ENCODE measurements at regions not wholly inside any gene's neighbourhood (a gene's known extent, or its start where the extent isn't known, plus 50 kb on each side); places are given as distances from the start of the nearest gene placed in this dataset.
A peak's percentile ranks its signal among the peaks of the same experiment; 100 is the strongest.
"Not testable (repeated sequence)": the region's sequence is repeated elsewhere in the genome, so short reads cannot be mapped to it uniquely, and the experiment has no call there.

DNA sequence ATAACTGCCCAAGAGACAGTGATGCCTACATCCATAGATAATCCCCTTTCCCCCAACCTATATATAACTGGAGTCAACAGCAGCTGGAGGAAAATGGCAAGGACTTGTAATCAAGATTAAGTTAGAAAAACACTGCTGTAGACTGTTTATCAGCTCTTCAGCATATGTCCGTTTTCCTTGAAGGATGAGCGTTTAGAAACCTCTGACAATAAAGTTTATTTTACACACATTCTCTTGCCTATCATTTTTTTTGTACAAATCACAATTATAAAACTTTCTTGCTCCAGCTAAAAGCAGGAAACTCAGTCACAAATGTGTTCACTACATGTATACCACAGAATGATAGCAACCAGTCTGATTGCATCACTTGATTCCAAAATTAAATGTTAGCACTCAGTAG, 50.8 kb downstream of the PPIAL4G start:
- not testable (repeated sequence) for DNase-seq

DNA sequence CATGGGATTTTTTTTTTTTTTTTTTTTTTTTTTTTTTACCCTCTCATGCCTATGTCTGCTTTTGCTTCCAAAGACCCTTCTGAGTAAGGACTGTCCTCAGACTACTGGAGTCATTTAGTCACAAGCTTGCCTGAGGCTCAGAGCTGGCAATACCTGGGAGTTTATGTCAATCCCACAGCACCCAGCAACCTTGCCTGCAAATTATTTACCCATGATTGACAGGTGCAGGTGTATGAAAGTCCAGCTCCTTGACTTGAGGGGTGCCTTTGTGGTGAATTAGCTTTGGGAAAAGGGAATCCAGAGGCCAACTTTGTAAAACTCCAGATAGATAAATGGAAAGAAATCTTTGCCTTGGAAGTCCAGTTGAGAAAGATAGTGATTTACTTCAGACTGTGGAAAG, 53.2 kb downstream of the PPIAL4G start:
- not testable (repeated sequence) for DNase-seq

DNA sequence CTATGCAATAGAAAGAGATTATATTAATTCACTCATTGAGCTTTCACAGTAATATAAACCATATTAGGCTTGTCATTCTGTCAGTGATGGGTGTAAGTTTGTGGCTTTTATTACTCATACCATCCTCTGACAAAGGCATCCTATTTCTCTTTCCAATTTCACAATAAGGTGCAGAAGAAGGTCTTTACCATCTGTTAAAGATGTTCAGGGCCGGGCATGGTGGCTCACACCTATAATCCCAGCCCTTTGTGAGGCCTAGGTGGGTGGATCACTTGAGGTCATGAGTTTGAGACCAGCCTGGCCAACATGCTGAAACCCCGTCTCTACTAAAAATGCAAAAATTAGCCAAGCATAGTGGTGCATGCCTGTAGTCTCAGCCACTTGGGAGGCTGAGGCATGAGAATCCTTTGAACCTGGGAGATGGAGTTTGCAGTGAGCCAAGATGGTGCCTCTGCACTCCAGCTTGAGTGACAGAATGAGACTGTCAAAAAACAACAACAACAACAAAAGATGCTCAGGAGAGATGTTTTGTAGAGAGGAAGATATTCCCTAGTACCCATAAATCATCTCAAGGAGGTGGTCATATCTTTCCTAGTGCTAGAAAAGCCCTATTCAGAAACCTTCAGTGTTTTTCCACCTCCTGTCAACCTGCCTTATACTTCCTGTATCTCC, 56.0 kb downstream of the PPIAL4G start:
- DNase-seq = not testable (repeated sequence)

DNA sequence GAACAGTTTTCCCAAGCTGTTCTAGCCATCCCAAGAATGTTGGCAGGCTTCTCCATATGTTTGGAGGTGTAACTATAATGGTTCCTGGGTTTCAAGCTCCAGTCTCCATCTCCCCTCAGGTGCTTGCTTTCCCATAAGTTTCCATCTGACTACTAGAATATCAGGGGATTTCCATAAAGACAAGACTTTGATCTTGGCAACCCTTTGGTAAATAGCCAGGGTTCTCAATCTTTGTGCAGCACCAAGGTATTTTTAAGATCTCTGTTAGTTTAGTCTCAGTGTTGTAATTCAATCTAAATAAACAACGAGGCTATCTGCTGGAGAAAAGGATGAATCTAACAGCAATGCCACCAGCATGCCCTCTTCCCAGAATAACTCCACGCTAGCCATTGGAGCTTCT, 56.7 kb downstream of the PPIAL4G start:
- DNase-seq = not testable (repeated sequence)

DNA sequence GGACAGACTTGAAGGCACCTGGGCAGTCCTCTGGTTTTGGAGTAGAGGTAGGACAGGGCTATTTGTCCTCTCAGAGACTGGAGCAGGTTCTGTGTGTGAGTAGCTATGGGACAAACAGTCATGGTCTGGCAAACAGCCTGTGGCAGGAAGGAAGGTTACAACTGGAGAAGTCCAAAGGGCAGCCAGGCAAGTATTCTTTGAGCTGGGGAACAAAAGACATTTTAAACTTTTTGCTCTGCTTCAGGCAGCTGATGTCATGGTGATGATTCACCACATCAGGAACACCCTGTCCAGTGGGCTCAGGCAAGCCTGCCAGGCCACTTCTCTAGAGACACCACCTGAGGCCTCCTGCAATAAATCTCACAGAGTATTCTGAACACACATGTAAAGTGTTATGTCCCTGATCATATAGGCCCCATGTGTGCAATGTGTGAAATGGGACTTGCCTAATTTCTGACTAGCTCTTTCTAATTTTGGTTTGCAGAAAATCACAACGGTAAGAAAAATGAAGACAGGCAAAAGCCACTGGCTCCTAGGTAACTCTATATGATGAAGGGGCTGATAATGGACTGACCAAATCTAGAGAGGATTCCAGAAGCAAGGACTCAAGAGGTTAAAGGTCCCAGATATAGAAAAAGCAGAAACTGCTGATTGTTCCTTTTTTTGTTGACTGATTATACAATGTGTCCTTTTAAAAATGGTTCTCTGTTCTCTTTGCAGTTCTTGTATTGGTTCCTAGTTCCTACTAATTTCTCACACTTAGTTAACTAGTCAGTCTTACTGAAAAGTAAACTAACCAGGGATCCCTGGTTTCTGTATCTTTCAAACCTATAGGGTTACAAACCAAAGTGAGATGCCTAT, 58.7 kb downstream of the PPIAL4G start:
- DNase-seq = not testable (repeated sequence)

DNA sequence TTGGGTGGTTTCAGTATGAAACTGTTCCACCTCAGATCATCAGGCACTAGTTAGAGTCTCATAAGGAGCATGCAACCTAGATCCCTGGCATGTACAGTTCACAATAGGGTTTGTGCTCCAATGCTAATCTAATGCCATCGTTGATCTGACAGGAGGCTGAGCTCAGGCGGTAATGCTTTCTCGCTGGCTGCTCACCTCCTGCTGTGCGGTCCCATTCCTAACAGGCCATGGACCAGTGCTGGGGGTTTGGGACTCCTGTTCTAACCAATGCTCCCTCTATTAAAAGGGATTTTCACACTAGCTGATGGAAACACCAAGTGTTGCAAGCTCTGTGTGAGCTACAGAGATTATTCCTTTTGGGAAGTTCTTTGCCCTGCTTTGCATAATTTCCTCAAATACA, 60.2 kb downstream of the PPIAL4G start:
- not testable (repeated sequence) for DNase-seq

DNA sequence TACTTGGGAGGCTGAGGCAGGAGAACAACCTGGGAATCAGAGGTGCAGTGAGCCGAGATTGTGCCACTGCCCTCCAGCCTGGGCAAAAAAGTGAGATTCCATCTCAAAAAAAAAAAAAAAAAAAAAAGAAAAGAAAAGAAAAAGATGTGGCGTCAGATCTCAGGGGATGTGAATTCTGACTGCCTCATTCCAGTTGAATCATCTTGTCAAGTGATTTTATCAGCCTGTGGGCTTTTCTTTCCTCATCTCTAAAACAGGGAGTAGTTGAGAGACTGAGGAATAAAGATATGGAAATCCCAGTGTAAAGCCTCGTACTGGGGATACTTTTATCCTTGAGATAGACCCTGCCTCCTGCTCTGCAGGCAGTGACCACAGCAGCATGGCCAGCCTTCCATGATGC, 65.9 kb downstream of the PPIAL4G start:
- DNase-seq = not testable (repeated sequence)

DNA sequence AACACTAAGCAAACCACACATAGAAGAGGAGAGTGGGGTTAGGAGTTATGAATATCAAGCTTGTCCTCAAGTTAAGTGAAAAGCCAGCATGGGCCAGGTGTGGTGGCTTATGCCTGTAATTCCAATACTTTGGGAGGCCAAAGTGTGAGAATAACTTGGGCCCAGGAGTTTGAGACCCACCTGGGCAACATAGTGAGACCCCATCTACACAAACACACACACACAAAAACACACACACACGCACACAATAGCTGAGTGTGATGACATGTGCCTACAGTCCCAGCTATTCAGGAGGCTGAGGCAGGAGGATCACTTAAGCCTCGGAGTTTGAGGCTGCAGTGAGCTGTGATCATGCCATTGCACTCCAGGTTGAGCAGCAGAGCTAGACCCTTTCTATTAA, 69.7 kb downstream of the PPIAL4G start:
- not testable (repeated sequence) for DNase-seq

DNA sequence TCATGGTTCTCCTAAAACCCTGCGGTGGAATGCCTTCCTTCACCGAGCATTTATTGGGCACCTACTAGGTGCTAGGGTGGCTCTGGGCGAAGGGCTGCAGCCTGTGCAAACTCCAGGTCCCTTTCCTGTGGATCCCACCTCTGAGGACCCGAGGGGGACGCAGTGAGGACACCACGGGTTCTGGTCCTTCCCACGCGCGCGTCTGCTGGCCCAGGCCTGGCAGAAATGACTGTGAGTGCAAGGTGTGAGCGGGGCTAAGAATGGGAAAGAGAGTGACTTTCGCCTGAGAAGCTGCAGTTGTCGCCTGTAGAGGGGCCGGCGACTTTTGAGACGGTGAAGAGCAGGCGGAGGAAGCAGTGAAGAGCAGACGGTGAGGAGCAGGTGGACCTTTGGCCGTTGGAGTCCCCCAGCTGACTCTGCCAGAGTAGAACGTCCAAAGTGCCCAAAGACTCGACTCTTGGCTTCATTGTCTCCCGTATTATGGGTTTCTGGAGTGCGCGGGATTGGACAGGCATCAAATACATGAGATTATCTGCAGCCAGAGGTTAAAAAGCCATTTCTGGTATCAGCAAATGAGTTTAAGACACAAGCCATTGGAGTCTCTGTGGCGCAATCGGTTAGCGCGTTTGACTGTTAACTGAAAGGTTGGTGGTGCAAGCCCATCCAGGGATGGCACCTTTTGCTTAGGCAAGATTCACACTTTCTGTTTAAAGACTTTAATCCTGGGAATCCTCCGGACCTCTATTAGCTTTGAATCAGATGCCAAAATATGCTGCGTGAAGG, 78.1 kb downstream of the PPIAL4G start:
- DNase-seq = not testable (repeated sequence)

DNA sequence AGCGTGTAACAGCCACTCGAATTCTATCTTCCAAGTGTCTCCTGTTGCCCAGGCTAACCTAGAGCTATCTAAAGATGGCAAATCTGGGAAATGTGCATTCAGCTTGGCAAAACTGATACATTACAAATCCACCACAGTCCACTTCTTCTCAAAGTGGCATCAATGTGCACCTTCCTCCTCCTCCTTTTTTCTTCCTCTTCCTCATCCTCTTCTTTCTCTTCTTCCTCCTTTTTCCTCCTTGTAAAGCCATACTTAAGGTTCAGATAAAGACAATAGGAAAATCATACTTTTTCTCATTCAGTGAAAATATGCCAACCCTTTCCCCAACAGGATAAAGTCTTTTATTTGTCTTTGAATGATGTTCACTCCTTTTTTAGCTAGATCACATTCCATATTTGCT, 79.2 kb downstream of the PPIAL4G start:
- not testable (repeated sequence) for DNase-seq

DNA sequence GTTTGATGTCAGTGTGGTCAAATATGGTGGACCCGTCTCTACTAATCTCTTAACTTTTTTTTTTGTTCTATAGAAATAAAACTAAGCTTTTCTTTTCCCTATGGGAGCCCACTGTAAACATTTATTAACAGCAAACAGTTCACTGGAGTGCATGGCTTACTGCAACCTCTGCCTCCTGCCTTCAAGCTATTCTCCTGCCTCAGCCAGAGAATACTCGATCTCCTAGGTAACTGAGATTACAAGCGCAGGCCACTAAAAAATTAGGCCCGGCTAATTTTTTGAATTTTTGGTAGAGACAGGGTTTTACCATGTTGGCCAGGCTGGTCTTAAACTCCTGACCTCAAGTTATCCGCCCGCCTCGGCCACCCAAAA, 80.0 kb downstream of the PPIAL4G start:
- DNase-seq = not testable (repeated sequence)

DNA sequence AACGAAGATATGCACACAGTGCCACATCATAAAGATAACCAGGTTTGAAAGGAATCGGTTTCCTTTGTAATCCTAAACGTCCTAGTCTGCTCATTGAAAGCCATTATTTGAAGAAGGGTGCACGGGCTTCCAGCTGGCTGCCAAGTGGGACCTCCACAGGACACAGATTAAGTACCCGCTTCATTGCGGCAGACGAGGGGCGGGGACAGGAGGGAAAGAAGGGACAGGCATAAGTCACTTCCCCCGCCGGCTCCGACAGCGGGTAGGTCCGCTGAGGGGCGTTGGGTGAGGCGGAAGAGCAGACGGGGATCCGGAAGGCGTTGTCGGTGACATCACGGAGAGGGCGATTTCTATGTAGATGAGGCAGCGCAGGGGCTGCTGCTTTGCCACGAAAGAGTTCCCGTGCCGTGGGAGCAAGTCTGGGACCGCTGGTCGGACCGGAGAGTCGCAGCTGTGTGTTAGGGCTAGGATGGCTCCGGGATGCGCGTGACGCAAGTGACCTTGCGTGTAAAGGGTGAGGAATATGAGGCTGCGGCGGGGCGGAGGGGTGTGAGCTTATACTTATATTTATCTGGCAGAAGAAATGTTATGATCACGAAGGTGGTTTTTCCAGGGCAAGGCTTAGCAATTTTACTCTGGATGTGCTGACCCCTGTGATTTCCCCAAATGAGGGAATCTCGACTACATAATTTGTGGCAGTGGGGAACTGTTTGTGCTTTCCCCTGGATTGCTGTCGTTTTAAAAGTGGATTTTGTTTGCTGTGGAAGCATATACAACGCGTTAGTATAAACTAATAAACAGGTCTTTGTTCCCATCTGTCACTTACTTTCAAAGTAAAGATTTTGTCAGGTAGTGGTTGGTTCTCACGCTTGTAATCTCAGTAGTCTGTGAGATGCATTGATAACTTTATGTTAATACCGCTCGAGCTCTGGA, 80.7 kb downstream of the PPIAL4G start:
- DNase-seq = peak; percentile 60

DNA sequence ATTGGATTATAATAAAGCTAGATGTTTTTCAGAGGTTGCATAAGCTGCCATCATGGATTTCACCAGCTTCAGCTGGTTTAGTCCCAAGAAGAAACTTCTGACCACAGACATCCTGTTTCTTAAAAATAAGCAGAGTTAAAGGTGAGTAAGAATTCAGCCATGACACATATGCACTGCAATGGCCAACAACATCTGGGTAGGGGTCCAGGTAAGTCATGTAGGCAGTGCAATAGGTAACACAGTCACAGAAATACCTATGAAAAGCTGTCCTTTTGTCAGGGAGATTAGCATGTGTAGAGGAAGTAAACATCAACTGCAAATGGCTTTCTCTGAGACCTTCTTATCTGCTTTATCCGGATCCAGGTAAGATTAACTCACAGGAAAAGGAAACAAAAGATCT, 85.6 kb downstream of the PPIAL4G start:
- not testable (repeated sequence) for DNase-seq

DNA sequence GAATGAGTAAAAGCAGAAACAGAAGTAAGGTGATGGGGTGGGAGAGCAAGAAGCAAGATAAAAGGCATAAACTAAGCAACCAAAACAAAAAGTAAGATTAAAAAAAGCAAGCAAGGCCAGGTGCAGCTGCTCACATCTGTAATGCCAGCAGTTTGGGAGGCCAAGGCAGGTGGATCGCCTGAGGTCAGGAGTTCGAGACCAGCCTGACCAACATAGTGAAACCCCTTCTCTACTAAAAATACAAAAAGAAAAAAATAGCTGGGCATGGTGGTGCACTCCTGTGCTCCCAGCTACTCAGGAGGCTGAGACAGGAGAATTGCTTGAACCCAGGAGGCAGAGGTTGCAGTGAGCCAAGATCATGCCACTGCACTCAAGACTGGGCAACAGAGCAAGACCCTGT, 90.6 kb downstream of the PPIAL4G start:
- DNase-seq = not testable (repeated sequence)

DNA sequence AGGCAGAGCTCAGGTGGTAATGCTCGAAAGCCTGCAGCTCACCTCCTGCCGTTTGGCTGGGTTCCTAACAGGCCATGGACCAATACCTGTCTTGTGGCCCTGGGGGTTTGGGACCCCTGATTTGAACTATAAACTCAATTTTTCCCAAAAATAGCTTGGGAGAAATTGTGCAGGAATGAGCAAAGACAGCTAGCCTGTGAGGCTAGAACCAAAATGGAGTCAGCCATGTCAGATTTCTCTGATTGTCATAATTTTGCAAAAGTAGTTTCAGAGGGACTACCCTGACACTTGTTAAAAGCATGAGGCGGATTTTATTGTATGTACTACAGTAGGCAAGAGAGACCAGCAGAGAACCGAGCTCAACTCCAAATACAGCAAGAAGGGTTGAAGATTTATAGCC, 91.8 kb downstream of the PPIAL4G start:
- not testable (repeated sequence) for DNase-seq

DNA sequence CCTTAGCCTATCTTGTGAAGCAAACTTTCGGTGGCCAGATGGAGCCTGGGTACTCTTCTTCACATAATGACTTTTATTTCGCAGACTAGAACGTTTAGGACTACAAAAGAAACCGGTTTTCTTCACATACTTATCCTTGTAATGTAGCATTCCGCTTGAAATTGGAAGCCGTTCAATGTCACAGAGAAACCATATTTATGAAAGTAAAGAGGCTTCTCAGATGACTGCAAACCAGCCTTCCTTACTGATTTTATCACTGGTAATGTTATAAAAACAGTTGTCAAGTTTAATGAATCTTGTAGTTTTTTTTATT, 94.1 kb downstream of the PPIAL4G start:
- no peak for DNase-seq

DNA sequence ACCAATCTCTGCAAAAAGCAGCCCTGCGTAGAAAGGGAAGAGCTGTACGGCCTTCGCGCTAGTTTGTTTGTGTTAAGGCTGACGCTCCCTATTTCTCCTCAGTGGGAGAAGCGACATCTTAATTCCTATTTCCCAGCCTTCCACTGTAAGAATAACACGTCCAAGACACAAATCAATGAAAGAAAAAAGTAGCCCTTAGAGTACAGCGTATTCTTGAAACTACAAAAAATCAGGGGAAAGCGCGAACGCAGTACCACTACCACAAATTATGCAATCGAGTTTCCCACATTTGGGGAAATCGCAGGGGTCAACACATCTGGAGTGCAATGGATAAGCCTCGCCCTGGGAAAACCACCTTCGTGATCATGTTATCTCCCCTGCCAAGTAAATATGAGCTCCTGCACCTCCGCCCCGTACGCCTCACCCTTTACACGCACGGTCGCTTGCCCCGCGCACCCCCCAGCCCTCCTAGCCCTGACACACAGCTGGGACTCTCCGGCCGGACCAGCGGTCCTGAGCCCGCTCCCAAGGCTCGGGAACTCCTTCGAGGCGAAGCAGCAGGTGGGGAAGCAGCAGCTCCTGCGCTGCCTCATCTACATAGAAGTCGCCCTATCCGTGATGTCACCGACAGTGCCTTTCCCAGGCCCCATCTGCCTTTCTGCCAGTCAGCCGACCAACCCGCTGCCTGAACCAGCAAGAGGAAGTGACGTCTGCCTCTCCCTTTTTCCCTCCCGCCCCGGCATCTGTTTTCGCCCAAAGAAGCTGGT, 94.7 kb downstream of the PPIAL4G start:
- peak; percentile 92 for DNase-seq

DNA sequence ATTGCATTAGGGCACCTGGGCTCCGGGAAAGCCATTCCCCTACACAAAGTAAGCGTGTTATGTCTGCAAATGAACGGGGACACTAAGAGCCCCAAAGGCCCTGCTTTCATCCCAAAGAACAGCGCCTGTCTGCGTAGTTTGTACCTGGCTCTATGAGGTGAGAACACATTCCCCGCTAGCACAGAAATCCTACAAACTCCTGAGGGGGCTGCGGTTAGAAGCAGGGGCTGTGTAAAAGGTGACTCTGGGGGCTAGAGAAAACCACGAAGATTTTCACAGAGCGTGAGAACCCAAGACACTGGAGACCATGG, 95.2 kb downstream of the PPIAL4G start:
- not testable (repeated sequence) for DNase-seq

DNA sequence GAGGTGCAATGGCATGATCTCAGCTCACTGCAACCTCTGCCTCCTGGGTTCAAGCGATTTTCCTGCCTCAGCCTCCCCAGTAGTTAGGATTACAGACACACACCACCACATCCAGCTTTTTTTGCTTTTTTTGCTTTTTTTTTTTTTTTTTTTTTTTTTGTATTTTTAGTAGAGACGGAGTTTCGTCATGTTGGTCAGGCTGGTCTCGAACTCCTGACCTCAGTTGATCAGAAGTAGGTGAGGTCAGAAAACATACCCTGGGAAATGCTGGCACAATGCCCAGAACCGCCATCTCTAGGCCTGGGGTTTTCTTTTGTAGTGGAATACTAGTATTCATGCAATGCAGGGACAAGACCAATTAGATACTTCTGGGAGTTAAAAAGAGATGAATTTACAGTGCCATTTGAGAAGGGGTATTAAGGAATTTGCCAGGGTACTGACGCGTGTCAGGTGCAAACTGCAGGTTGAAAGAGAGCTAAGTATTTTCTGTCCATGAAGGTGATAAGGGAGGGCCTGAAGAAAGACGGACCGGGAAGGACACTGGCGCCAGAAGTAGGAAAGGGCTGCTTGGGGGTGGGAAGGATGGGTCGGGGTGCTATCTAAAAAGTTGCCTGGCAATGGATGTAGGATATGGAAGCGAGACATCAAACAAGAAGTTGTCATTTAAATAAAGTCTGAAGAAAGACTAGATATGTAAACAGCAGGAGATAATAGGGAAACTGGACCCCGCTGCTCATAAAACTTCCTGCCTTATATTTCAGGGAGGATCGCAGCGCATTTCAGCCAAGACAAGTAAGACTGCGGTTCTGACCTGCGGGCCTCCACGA, 95.8 kb downstream of the PPIAL4G start:
- peak; percentile 5 for DNase-seq

DNA sequence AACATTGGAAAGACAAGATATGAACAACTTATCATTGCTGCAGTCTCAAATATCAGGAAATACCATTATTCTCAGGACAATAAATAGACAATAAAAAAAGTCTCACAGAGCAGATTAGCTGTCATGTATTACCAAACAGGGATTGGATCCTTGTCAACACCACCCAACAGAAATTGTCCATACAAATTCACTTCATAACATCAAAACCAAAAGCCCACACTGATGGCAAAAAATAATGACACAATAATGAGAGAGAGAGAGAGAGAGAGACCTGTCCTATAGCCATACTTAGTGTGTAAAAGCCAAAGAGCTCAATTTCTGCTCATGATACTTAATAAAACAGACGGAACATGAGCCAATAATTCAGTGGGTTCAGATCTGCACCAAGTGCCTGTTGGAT, 96.5 kb downstream of the PPIAL4G start:
- no peak for DNase-seq

DNA sequence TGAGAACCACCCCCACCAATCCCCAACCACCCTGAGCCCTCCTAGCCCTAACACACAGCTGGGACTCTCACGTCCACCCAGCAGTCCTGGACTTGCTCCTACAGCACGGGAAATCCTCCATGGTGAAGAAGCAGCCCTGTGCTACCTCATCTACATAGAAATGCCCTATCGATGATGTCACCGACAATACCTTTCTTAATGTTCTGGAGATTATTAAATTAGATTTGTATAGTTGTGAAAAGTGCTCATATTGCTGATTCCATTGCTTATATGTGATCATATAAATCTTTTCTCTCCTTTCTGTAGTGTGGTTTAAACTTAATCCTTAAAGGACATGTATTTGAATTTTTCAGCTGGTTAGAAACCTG, 97.1 kb downstream of the PPIAL4G start:
- not testable (repeated sequence) for DNase-seq
